NCI-H2171 treated with DMSO at 0.1 percent for 48 hours (cell line): ENCODE measurements at regions not wholly inside any gene's neighbourhood (a gene's known extent, or its start where the extent isn't known, plus 50 kb on each side); places are given as distances from the start of the nearest gene placed in this dataset.
"Not testable (repeated sequence)": the region's sequence is repeated elsewhere in the genome, so short reads cannot be mapped to it uniquely, and the experiment has no call there.

Experiments used
- DNase-seq: peaks from one replicate; lab custom pipeline; 2025; lab: John Stamatoyannopoulos, UW

DNA sequence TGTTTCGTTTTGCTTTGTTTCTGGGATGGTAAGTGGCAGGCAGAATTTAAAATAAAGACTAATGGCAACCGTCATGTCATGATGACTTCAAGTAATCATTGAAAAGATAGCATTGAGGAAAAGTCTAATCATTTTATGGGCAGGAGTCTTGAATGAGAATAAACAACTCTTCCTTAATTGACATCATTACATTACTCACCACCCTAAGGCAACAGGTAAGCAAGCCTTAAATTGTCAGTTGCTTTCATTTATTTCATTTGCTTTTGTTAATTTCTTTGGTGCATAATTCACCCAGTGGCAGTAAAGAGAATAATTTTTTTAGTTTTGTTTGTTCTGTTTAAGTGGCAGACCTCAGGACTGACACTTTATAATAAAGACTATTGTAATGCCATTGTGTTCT, 669.0 kb downstream of the RWDD3 start:
- DNase-seq: no peak

DNA sequence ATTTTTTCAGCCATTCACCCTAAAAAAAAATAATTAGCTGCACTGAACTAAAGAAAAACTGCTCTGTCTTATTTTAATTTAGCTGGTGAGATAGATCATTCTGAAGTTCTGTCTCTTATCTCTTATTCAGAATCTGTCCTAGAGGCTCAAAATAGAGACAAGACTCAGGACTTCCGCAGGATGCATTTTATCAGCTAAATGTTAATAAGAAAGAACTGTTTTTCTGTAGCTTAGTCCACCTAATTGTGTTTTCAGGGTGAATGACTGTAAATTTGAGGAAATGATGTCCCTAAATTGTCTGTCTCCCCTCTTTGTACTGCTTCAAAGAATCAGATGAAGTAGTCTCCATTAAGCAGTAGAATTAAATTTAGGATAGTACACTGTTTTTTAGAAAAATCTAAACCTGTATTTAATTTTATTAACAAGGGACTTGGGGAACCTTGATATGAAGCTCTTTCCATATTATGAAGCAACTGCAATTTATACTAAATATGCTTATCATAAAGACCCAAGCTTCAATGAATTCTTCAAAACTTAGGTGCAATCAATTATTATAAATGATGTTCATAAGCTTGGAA, 671.9 kb downstream of the RWDD3 start:
- DNase-seq: no peak

GRCh38 chr1:95911739-95912138, 677.7 kb downstream of the RWDD3 start:
- not testable (repeated sequence) for DNase-seq

DNA sequence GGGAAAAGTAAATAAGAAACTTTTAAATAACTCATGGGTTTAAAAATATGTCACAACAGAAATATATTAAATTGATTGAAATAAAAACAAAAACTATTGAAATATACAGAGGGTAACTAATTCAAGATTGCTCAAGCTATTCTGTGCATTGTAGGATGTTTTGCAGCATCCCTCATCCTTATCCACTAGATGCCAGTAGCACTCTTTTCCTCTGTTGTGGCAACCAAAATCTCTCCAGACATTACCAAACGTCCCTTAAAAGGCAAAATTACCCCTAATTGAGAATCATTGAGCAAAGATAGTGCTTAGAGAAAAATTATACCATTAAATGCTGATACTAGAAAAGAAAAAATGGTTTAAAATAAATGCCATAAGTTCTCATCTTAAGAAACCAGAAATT, 682.6 kb downstream of the RWDD3 start:
- peak; percentile 27 for DNase-seq

DNA sequence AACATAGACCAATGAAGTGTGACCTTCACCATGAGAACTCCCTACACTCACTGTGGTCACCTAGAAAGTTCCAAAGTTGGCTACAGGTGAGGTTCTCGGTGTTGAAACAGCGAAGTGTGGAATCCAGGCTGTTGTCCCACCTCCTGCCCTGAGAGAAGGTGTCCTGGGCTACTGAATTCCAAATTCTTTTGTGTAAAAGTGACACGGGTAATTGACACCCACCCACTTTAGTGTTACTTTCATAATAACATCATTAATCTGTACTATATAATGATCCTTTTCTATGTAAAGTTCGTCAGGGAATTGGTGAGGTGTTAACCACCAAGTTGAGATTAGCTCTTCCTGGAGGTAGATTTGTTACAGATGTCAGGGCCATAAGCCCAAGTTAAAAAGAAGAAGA, 690.7 kb downstream of the RWDD3 start:
- DNase-seq: no peak

DNA sequence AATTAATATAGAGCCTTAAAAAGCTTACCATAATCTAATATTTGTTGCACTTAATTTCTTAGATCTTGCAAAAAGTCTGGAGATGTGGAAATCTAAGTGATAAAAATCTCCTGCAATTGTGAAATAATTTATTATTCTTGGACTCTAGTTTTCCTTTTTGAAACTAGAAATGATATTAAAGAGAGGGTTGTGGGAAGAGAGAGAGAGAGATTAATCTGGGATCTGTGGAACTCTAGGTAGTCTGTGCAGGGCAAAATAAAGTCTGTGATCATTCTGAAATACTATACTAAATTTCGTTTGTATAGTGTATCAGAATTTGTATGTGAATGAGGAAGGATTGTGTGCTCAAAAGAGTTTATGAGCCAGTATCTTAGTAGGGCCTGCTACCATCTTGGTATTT, 692.3 kb downstream of the RWDD3 start:
- DNase-seq: no peak

- no peak for DNase-seq
Observed at GRCh38 chr1:95927061-95927460, 693.1 kb downstream of the RWDD3 start.

GRCh38 chr1:95935719-95936118, 701.7 kb downstream of the RWDD3 start:
- no peak for DNase-seq

DNA sequence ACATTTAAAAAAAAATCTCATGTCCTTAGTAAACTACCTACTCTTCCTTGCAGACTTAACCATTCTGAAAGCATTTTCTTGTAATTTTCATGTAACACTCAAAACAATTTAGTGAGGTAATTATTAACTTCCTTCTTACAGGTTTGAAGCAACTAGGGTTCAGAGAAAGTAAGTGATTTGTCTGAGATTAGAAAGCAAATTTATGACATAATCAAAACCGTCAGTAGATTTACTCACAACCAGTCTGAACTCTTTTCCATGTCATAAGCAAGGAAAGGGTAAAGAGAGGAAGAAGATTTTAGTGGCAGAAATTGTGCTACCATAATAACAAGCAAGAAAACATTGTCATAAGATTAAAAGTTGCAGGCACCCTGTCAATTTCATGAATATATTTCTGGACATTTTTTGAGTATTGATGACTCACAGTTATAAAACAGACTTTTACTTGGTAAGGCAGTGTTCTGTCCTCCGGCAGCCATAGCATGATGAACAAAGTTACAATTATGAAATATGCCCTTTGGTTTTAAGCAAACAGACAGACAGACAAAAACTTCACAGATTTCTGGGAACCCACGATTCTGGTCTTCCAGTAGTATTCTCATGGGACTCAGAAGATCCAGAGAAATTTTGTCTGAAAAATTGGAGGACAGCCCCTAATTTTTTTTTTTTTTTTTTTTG, 707.2 kb downstream of the RWDD3 start:
- DNase-seq: no peak

GRCh38 chr1:95948023-95948422, 714.0 kb downstream of the RWDD3 start:
- no peak for DNase-seq

DNA sequence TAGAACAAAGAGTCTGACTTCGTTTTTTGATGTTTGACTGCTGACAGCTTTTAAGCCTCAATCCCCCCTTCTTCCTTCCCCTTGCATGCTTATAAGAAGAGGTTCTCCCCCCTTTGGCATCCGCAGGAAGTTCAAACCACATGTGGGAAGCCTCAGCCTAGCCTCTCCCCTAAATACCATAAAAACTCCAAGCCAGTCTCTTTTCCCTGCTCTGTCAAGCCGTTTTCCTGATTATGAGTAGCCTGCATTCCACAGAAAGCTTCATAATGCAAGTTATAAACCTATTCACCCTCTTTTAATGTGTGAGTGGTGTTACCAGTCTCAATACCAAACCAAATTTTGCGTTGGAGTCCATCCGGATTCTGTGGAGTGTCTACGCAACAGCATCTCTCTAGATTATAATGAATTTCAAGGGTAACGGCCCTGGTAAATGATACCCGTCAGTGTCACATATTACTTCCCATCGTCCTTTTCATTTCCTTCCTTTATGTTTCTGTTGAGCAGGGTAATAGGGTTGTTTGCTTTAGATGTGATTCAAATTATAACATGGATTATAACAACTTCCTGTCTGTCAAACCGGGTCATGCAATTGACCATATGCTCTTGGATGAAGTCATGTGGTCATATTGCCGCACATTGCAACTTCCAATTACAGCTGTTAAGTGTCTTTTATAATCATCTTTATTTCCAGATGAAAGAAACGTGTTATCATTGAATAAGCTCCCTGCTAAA, 717.5 kb downstream of the RWDD3 start:
- DNase-seq: no peak

GRCh38 chr1:95953015-95953414, 719.0 kb downstream of the RWDD3 start:
- DNase-seq: peak; percentile 5

- no peak for DNase-seq
Observed at GRCh38 chr1:95954585-95954984, 720.6 kb downstream of the RWDD3 start.

- no peak for DNase-seq
Observed at GRCh38 chr1:95956215-95956614, 722.2 kb downstream of the RWDD3 start.

DNA sequence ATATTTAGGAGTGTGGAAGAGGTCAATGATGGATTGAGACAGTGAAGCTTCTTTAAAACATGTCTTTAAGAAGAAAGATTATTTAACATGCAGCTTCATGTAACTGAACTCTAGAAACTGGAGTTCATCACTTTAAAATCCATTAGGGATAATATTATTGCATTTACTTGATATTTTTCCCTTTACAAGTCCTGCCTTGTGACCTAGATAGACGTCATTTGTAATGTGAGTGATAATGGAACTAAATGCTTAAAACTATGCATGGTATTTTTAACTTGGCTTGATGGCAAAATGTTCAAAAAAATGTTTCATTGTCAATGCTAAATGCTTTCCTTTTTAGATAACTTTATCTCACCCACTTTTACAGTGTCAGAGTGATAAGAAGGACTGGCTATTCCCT, 723.7 kb downstream of the RWDD3 start:
- DNase-seq: no peak

DNA sequence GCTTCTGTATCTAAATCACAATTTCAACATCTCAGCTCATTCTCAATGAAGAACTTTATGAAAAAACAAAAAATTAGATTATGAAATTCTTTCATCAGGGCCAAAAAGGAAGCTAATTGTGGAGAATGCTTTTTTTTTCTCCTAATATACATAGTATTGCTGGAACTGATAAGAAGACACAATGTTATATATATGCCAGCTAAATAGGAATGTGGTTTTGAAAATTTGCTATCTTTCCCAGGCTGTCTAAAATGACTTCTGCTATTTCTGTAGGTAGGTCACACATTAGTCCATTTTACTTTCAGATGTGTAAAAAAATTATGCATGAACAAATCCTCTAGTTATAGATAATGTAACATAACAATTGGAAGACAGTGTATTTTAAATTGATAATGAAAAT, 732.9 kb downstream of the RWDD3 start:
- DNase-seq: no peak

DNA sequence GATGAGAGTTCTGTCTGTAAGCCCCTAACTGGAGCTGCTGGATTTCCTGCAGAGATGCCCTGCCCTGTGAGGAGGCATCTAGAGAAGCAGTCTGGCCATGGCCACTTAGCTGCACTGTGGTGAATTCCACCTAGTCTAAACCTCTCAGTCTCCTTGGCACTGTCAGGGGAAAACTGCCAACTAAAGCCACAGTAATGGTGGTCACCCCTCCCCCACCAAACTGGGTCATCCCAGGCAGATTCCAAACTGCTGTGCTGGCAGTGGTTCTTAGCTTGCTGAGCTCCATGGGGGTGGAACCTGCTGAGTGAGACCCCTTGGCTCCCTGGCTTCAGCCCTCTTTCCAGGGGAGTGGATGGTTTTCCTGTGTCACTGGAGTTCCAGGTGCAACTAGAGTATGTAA, 740.6 kb downstream of the RWDD3 start:
- DNase-seq: no peak

GRCh38 chr1:95982711-95983110, 738.9 kb upstream of the PTBP2 start:
- no peak for DNase-seq

DNA sequence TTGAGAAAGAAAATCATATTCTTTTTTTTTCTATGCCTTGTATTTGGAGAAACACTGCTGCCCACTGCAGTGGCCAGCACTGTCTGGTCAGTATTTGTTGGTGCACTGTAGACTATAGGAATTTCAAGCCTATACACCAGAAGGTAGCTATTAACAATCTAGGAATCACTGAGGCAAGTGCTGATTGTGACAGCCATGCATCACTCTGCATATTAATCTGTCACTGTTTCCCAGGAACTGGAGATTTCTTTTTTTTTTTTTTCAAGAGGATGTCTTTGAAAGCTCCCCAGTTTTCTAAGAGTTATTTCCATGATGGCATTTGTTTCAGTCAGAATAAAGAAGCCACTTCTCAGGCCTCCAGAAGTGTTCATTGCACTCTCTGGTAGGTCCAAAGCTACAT, 737.8 kb upstream of the PTBP2 start:
- DNase-seq: no peak

DNA sequence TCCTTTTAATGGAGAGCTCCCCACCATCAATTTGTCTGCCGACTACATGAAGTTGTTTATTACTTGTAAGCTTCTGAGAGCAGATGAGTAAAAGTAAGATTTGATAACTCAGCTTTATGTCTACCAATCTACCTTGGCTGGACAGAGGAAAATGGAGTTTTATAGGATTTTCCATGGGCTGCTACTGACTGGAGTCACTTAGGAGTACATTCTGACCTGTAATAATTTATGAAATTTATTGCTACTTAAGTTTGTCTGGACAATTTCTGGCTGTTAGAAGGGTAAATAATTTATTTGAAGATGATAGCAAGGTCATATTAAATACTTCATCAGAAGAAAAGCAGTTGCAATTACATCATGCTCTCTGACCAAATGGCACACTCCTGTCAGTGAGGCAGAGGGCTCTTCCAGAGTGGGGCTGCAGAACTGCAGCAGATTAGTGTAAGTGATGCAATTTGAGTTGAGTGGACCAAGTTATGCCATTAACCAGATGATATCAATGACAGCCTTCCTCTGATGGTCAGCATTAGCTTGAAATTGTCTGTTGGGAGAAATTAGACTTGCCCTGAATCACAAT, 736.7 kb upstream of the PTBP2 start:
- no peak for DNase-seq

GRCh38 chr1:95990033-95990432, 731.6 kb upstream of the PTBP2 start:
- DNase-seq: no peak

GRCh38 chr1:95991787-95992520, 729.6 kb upstream of the PTBP2 start:
- no peak for DNase-seq
